ENCODE measurements at regions not wholly inside any gene's neighbourhood (a gene's known extent, or its start where the extent isn't known, plus 50 kb on each side); places are given as distances from the start of the nearest gene placed in this dataset.

GRCh38 chr20:57829805-57830514 is 120.1 kb upstream of the PMEPA1 start:
- H2BK15ac ChIP-seq (ENCODE audit: low read depth, poor library complexity, severe bottlenecking), result no peak overlapping the region

GRCh38 chr20:57829336-57829735 is 119.5 kb upstream of the PMEPA1 start:
- Histone ChIP-seq H3K27ac (ENCODE audit: low read length, poor library complexity, severe bottlenecking) (no peak overlapping the region), H3K18ac (ENCODE audit: low read depth in 1 of 2, low read length in 2 of 2) (no peak overlapping the region), H3K4me2 (ENCODE audit: low read length, poor library complexity, severe bottlenecking) (no peak overlapping the region), H2BK15ac (ENCODE audit: low read depth, poor library complexity, severe bottlenecking) (no peak overlapping the region), H2AFZ (ENCODE audit: low read depth, low read length) (no peak overlapping the region), H3K36me3 (ENCODE audit: control insufficient read depth in 1 of 2, insufficient read depth in 2 of 2, low read depth in 1 of 2, low read length in 2 of 2) (no peaks in the 10 kb centered on the region), H3K9me3 (ENCODE audit: control insufficient read depth, low read length) (no peaks in the 10 kb centered on the region), H3K9ac (ENCODE audit: low read length) (no peak overlapping the region), H3K4me1 (ENCODE audit: control insufficient read depth, insufficient read depth, low read depth, low read length) (peaks cover 1% of the 10 kb centered on the region), H3K27me3 (ENCODE audit: control insufficient read depth in 1 of 2, insufficient read depth in 1 of 2, low read length in 2 of 2) (peaks cover 10 to 72% of the 10 kb centered on the region in 2 experiments), H2BK5ac (ENCODE audit: low read depth, low read length, poor library complexity, severe bottlenecking) (no peak overlapping the region), H3K4ac (ENCODE audit: low read depth in 1 of 2, low read length in 2 of 2) (no peak overlapping the region), H2BK12ac (ENCODE audit: low read length in 2 of 2) (no peak overlapping the region), H2BK120ac (ENCODE audit: low read depth, low read length) (no peak overlapping the region), H3K4me3 (ENCODE audit: insufficient read depth in 1 of 2, low read depth in 1 of 2, low read length in 2 of 2) (no peak overlapping the region), H3K14ac (ENCODE audit: low read length in 2 of 2) (no peak overlapping the region), H3K23ac (ENCODE audit: low read length in 2 of 2) (no peak overlapping the region), H4K8ac (ENCODE audit: low read length) (no peak overlapping the region), H3K79me1 (replicated peaks; ENCODE audit: low read length, poor library complexity, severe bottlenecking) (no peaks in the 10 kb centered on the region), H2AK5ac (ENCODE audit: low read length, severe bottlenecking) (no peak overlapping the region), H4K91ac (ENCODE audit: low read length) (no peak overlapping the region)
- DNase-seq, result no peak
- WGBS, result 98% methylated on average over 4 of the region's 6 CpGs

More at GRCh38 chr20:57829805-57830514, 120.1 kb upstream of the PMEPA1 start:
- no peak overlapping the region for H3K4me3 ChIP-seq (ENCODE audit: insufficient read depth in 1 of 2, low read depth in 1 of 2, low read length in 2 of 2)
- no peak overlapping the region for H2BK5ac ChIP-seq (ENCODE audit: low read depth, low read length, poor library complexity, severe bottlenecking)
- H3K23ac ChIP-seq (ENCODE audit: low read length in 2 of 2), result no peak overlapping the region
- no peaks in the 10 kb centered on the region for H3K36me3 ChIP-seq (ENCODE audit: control insufficient read depth in 1 of 2, insufficient read depth in 2 of 2, low read depth in 1 of 2, low read length in 2 of 2)
- H4K91ac ChIP-seq (ENCODE audit: low read length), result no peak overlapping the region
- H2AFZ ChIP-seq (ENCODE audit: low read depth, low read length), result no peak overlapping the region
- H3K4me1 ChIP-seq (ENCODE audit: control insufficient read depth, insufficient read depth, low read depth, low read length), result peaks cover 1% of the 10 kb centered on the region
- H3K4ac ChIP-seq (ENCODE audit: low read depth in 1 of 2, low read length in 2 of 2), result no peak overlapping the region
- H3K79me1 ChIP-seq (replicated peaks; ENCODE audit: low read length, poor library complexity, severe bottlenecking), result no peaks in the 10 kb centered on the region
- H4K8ac ChIP-seq (ENCODE audit: low read length), result no peak overlapping the region
- no peak overlapping the region for H2BK12ac ChIP-seq (ENCODE audit: low read length in 2 of 2)
- H3K9ac ChIP-seq (ENCODE audit: low read length), result no peak overlapping the region
- no peak overlapping the region for H2AK5ac ChIP-seq (ENCODE audit: low read length, severe bottlenecking)
- H3K4me2 ChIP-seq (ENCODE audit: low read length, poor library complexity, severe bottlenecking), result no peak overlapping the region
- 75% methylated on average over 9 of the region's 9 CpGs for WGBS
- no peak for DNase-seq
- no peak overlapping the region for H2BK120ac ChIP-seq (ENCODE audit: low read depth, low read length)
- H3K27ac ChIP-seq (ENCODE audit: low read length, poor library complexity, severe bottlenecking), result no peak overlapping the region
- no peak overlapping the region for H3K18ac ChIP-seq (ENCODE audit: low read depth in 1 of 2, low read length in 2 of 2)
- H3K27me3 ChIP-seq (ENCODE audit: control insufficient read depth in 1 of 2, insufficient read depth in 1 of 2, low read length in 2 of 2), result peaks cover 16 to 76% of the 10 kb centered on the region in 2 experiments
- H3K14ac ChIP-seq (ENCODE audit: low read length in 2 of 2), result no peak overlapping the region
- H3K9me3 ChIP-seq (ENCODE audit: control insufficient read depth, low read length), result no peaks in the 10 kb centered on the region

- Histone ChIP-seq H2BK15ac (ENCODE audit: low read depth, poor library complexity, severe bottlenecking) (no peak overlapping the region), H3K4me1 (ENCODE audit: control insufficient read depth, insufficient read depth, low read depth, low read length) (peaks cover 1% of the 10 kb centered on the region), H2AK5ac (ENCODE audit: low read length, severe bottlenecking) (no peak overlapping the region), H3K4me3 (ENCODE audit: insufficient read depth in 1 of 2, low read depth in 1 of 2, low read length in 2 of 2) (no peak overlapping the region), H3K4me2 (ENCODE audit: low read length, poor library complexity, severe bottlenecking) (no peak overlapping the region), H3K9me3 (ENCODE audit: control insufficient read depth, low read length) (no peaks in the 10 kb centered on the region), H3K27me3 (ENCODE audit: control insufficient read depth in 1 of 2, insufficient read depth in 1 of 2, low read length in 2 of 2) (peaks cover 6 to 66% of the 10 kb centered on the region in 2 experiments), H2BK12ac (ENCODE audit: low read length in 2 of 2) (no peak overlapping the region), H3K36me3 (ENCODE audit: control insufficient read depth in 1 of 2, insufficient read depth in 2 of 2, low read depth in 1 of 2, low read length in 2 of 2) (no peaks in the 10 kb centered on the region), H4K91ac (ENCODE audit: low read length) (no peak overlapping the region), H3K27ac (ENCODE audit: low read length, poor library complexity, severe bottlenecking) (no peak overlapping the region), H2AFZ (ENCODE audit: low read depth, low read length) (no peak overlapping the region), H3K18ac (ENCODE audit: low read depth in 1 of 2, low read length in 2 of 2) (no peak overlapping the region), H3K23ac (ENCODE audit: low read length in 2 of 2) (no peak overlapping the region), H4K8ac (ENCODE audit: low read length) (no peak overlapping the region), H3K4ac (ENCODE audit: low read depth in 1 of 2, low read length in 2 of 2) (no peak overlapping the region), H3K79me1 (replicated peaks; ENCODE audit: low read length, poor library complexity, severe bottlenecking) (no peaks in the 10 kb centered on the region), H2BK120ac (ENCODE audit: low read depth, low read length) (no peak overlapping the region), H3K14ac (ENCODE audit: low read length in 2 of 2) (no peak overlapping the region), H2BK5ac (ENCODE audit: low read depth, low read length, poor library complexity, severe bottlenecking) (no peak overlapping the region), H3K9ac (ENCODE audit: low read length) (no peak overlapping the region)
- WGBS, result 77% methylated on average over 10 of the region's 10 CpGs
- no peak for DNase-seq
Observed at GRCh38 chr20:57828696-57829095, 118.9 kb upstream of the PMEPA1 start.

GRCh38 chr20:57826666-57827287 is 117.0 kb upstream of the PMEPA1 start:
- no peak overlapping the region for H2AK5ac ChIP-seq (ENCODE audit: low read length, severe bottlenecking)
- H3K23ac ChIP-seq (ENCODE audit: low read length in 2 of 2), result no peak overlapping the region
- no peaks in the 10 kb centered on the region for H3K9me3 ChIP-seq (ENCODE audit: control insufficient read depth, low read length)
- no peak overlapping the region for H3K14ac ChIP-seq (ENCODE audit: low read length in 2 of 2)
- no peak overlapping the region for H4K8ac ChIP-seq (ENCODE audit: low read length)
- H2AFZ ChIP-seq (ENCODE audit: low read depth, low read length), result no peak overlapping the region
- H3K79me1 ChIP-seq (replicated peaks; ENCODE audit: low read length, poor library complexity, severe bottlenecking), result no peaks in the 10 kb centered on the region
- 78% methylated on average over 11 of the region's 12 CpGs for WGBS
- no peak overlapping the region for H2BK12ac ChIP-seq (ENCODE audit: low read length in 2 of 2)
- H2BK120ac ChIP-seq (ENCODE audit: low read depth, low read length), result no peak overlapping the region
- no peak overlapping the region for H4K91ac ChIP-seq (ENCODE audit: low read length)
- no peak overlapping the region for H3K4me2 ChIP-seq (ENCODE audit: low read length, poor library complexity, severe bottlenecking)
- DNase-seq, result no peak
- H2BK5ac ChIP-seq (ENCODE audit: low read depth, low read length, poor library complexity, severe bottlenecking), result no peak overlapping the region
- no peak overlapping the region for H3K4me3 ChIP-seq (ENCODE audit: insufficient read depth in 1 of 2, low read depth in 1 of 2, low read length in 2 of 2)
- no peak overlapping the region for H2BK15ac ChIP-seq (ENCODE audit: low read depth, poor library complexity, severe bottlenecking)
- H3K27me3 ChIP-seq (ENCODE audit: control insufficient read depth in 1 of 2, insufficient read depth in 1 of 2, low read length in 2 of 2), result peaks cover 6 to 64% of the 10 kb centered on the region in 2 experiments
- no peak overlapping the region for H3K18ac ChIP-seq (ENCODE audit: low read depth in 1 of 2, low read length in 2 of 2)
- no peak overlapping the region for H3K9ac ChIP-seq (ENCODE audit: low read length)
- H3K36me3 ChIP-seq (ENCODE audit: control insufficient read depth in 1 of 2, insufficient read depth in 2 of 2, low read depth in 1 of 2, low read length in 2 of 2), result no peaks in the 10 kb centered on the region
- H3K4ac ChIP-seq (ENCODE audit: low read depth in 1 of 2, low read length in 2 of 2), result no peak overlapping the region
- H3K27ac ChIP-seq (ENCODE audit: low read length, poor library complexity, severe bottlenecking), result no peak overlapping the region
- peaks cover 1% of the 10 kb centered on the region for H3K4me1 ChIP-seq (ENCODE audit: control insufficient read depth, insufficient read depth, low read depth, low read length)
